ENCODE measurements at regions not wholly inside any gene's neighbourhood (a gene's known extent, or its start where the extent isn't known, plus 50 kb on each side); places are given as distances from the start of the nearest gene placed in this dataset.

GRCh38 chr14:34023824-34024767 lies 73.2 kb upstream of the EGLN3 start (continued):
- TF ChIP-seq PAXIP1 (CRISPR knock-in tag; conservative IDR thresholded peaks at IDR 0.05) (peak; percentile 99), ZNF224 (CRISPR knock-in tag; IDR thresholded peaks at IDR 0.05) (no peak), CTCF (CRISPR knock-in tag; IDR thresholded peaks at IDR 0.05) (peak; percentile 69), NFE2 (CRISPR knock-in tag; IDR thresholded peaks at IDR 0.05) (no peak), ZNF24 (IDR thresholded peaks at IDR 0.05) (peak; percentile 31), ZNF207 (IDR thresholded peaks at IDR 0.05; ENCODE audit: borderline replicate concordance) (peak; percentile 63; the same call in 1 of the 2 replicates), ZNF709 (CRISPR knock-in tag; IDR thresholded peaks at IDR 0.05) (no peak), ZHX2 (IDR thresholded peaks at IDR 0.05; ENCODE audit: low read depth) (peak; percentile 72; the same call in 1 of the 2 replicates), ZHX2 (CRISPR knock-in tag; IDR thresholded peaks at IDR 0.05; ENCODE audit: borderline replicate concordance) (no peak), ZNF138 (CRISPR knock-in tag; IDR thresholded peaks at IDR 0.05; ENCODE audit: low read depth) (no peak), ETS1 (CRISPR knock-in tag; IDR thresholded peaks at IDR 0.05) (no peak; the same call in 1 of the 2 replicates), ETV6 (CRISPR knock-in tag; conservative IDR thresholded peaks at IDR 0.05) (no peak), RBFOX2 (IDR thresholded peaks at IDR 0.05; ENCODE audit: low read depth, low read length) (peak; percentile 72), ZNF10 (CRISPR knock-in tag; IDR thresholded peaks at IDR 0.05; ENCODE audit: borderline replicate concordance, low read depth) (no peak), GABPB1 (CRISPR knock-in tag; IDR thresholded peaks at IDR 0.05) (peak; percentile 46; the same call in 1 of the 2 replicates)

Data from HepG2 (cell line).